GM23338 (cell line): ENCODE measurements at regions not wholly inside any gene's neighbourhood (a gene's known extent, or its start where the extent isn't known, plus 50 kb on each side); places are given as distances from the start of the nearest gene placed in this dataset.

Experiments used
- ATAC-seq: fragments of 200-7000 bp; cut with Tn5 transposase; 3 replicates; pipeline ENCODE4 v1.9.1; 2020
- DNase-seq: peaks from one replicate; pipeline ENCODE4 v3.0.0-alpha.2; 2015; ENCODE audit warnings: low spot score
- H2AFZ ChIP-seq: fragments of 200-600 bp; sonication (generic); 2 replicates; pipeline ENCODE4 v1.8.0; 2016; ENCODE audit warnings: antibody characterized with exemption, mild to moderate bottlenecking, moderate library complexity
- H3F3A ChIP-seq: fragments of 200-600 bp; sonication (generic); replicated peaks from 2 replicates; pipeline ENCODE4 v1.8.0; 2017; ENCODE audit warnings: antibody characterized with exemption, mixed run types, low read depth
- H3K27ac ChIP-seq: fragments of 200-600 bp; sonication (generic); 2 replicates; pipeline ENCODE4 v1.6.1; 2016; ENCODE audit warnings: low read depth
- H3K27me3 ChIP-seq: fragments of 200-600 bp; sonication (generic); 2 replicates; pipeline ENCODE4 v1.8.0; 2016; ENCODE audit warnings: mild to moderate bottlenecking, mixed run types, moderate library complexity; ENCODE audit not compliant: insufficient read depth
- H3K36me3 ChIP-seq: fragments of 200-600 bp; sonication (generic); 2 replicates; pipeline ENCODE4 v1.8.0; 2016; ENCODE audit warnings: mild to moderate bottlenecking; ENCODE audit not compliant: insufficient read depth
- H3K4me1 ChIP-seq: fragments of 200-600 bp; sonication (generic); 2 replicates; pipeline ENCODE4 v1.8.0; 2016; ENCODE audit warnings: mild to moderate bottlenecking, moderate library complexity; ENCODE audit not compliant: insufficient read depth
- H3K4me2 ChIP-seq: fragments of 200-600 bp; sonication (generic); 2 replicates; pipeline ENCODE4 v1.7.1; 2017; ENCODE audit warnings: mixed run types
- H3K4me3 ChIP-seq: fragments of 200-600 bp; sonication (generic); 2 replicates; pipeline ENCODE4 v1.6.1; 2016; ENCODE audit warnings: mixed run types
- H3K79me2 ChIP-seq: fragments of 200-600 bp; sonication (generic); replicated peaks from 2 replicates; pipeline ENCODE4 v1.8.0; 2017; ENCODE audit warnings: mild to moderate bottlenecking; ENCODE audit not compliant: insufficient read depth
- H3K9me2 ChIP-seq: fragments of 200-600 bp; sonication (generic); 2 replicates; pipeline ENCODE4 v1.8.0; 2017; ENCODE audit not compliant: insufficient read depth
- H4K20me1 ChIP-seq: fragments of 200-600 bp; sonication (generic); replicated peaks from 2 replicates; pipeline ENCODE4 v1.8.0; 2017; ENCODE audit warnings: mild to moderate bottlenecking; ENCODE audit not compliant: insufficient read depth
- H3K27ac Mint-ChIP-seq: 2 replicates; pipeline ENCODE4 v1.8.0; 2020; ENCODE audit warnings: inconsistent platforms, mild to moderate bottlenecking, moderate library complexity, mixed read lengths
- H3K27me3 Mint-ChIP-seq: 3 replicates; pipeline ENCODE4 v1.8.0; 2022; ENCODE audit warnings: low read depth, mild to moderate bottlenecking, moderate library complexity, mixed read lengths, inconsistent platforms; ENCODE audit not compliant: insufficient read depth, poor library complexity
- H3K36me3 Mint-ChIP-seq: 3 replicates; pipeline ENCODE4 v1.8.0; 2021; ENCODE audit warnings: low read depth, mild to moderate bottlenecking, inconsistent platforms, moderate library complexity, mixed read lengths
- H3K4me1 Mint-ChIP-seq: 3 replicates; pipeline ENCODE4 v1.8.0; 2020; ENCODE audit warnings: mild to moderate bottlenecking, inconsistent platforms, mixed read lengths
- H3K4me3 Mint-ChIP-seq: 3 replicates; pipeline ENCODE4 v1.8.0; 2021; ENCODE audit warnings: moderate library complexity, mild to moderate bottlenecking, inconsistent platforms, mixed read lengths
- H3K9me3 Mint-ChIP-seq: 3 replicates; pipeline ENCODE4 v1.8.0; 2020; ENCODE audit warnings: moderate library complexity, mild to moderate bottlenecking, inconsistent platforms, mixed read lengths
- CREB1 ChIP-seq: fragments of 250-450 bp; sonication (Bioruptor Pico); IDR thresholded peaks from 2 replicates; pipeline ENCODE4 v1.5.0; 2020; ENCODE audit warnings: low read depth, mild to moderate bottlenecking, moderate library complexity
- CTCF ChIP-seq, 2 experiments: fragments of 200-600 bp in 1 of 2; sonication (generic) in 1 of 2; conservative IDR thresholded peaks; 2 replicates each; pipeline versions ENCODE4 v1.5.1 to v1.6.1; 2016 to 2017; ENCODE audit warnings: antibody characterized with exemption in 2 of 2, low read depth in 2 of 2, mild to moderate bottlenecking in 2 of 2, moderate library complexity in 1 of 2
- ETS1 ChIP-seq: IDR thresholded peaks from 2 replicates; pipeline ENCODE4 v1.6.1; 2016; ENCODE audit warnings: antibody characterized with exemption
- EZH2 ChIP-seq: fragments of 200-600 bp; sonication (generic); IDR thresholded peaks from one replicate; pipeline ENCODE4 v1.8.0; 2017; ENCODE audit warnings: antibody characterized with exemption, mild to moderate bottlenecking, low read depth; ENCODE audit not compliant: unreplicated experiment
- EZH2phosphoT487 ChIP-seq: fragments of 200-600 bp; sonication (generic); IDR thresholded peaks from one replicate; pipeline ENCODE4 v1.8.1; 2018; ENCODE audit warnings: antibody characterized with exemption; ENCODE audit not compliant: unreplicated experiment
- JUNB ChIP-seq: IDR thresholded peaks from one replicate; pipeline ENCODE4 v1.6.1; 2016; ENCODE audit warnings: antibody characterized with exemption; ENCODE audit not compliant: unreplicated experiment
- STAT1 ChIP-seq: IDR thresholded peaks from one replicate; pipeline ENCODE4 v1.6.1; 2016; ENCODE audit warnings: antibody characterized with exemption; ENCODE audit not compliant: unreplicated experiment
- ZNF331 ChIP-seq: fragments of 250-450 bp; sonication (Bioruptor Pico); IDR thresholded peaks from 2 replicates; pipeline ENCODE4 v1.5.0; 2020; ENCODE audit warnings: low read depth, mild to moderate bottlenecking, moderate library complexity
- ZNF462 ChIP-seq: fragments of 250-450 bp; sonication (Bioruptor Pico); IDR thresholded peaks from 2 replicates; pipeline ENCODE4 v1.5.0; 2020; ENCODE audit warnings: mild to moderate bottlenecking, moderate library complexity

DNA sequence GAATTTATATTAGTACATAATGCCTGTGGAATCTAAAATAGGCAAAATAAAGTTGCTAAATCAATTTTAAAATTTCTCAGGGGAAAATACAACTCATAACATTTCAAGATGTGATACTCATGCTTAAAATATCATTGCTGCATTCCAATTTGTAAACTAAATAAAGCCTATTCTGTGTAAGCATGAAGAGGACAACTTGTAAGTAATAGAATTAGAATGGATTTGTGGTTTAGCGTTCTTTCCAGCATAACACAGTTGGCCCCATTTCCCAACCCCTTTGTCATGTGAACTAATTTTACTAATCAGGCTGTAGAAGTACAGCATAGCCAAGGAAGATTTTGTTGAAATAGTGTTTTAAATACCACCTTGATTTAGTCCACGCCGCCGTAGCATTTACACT, 437.2 kb downstream of the SI start:
- H3K36me3 Mint-ChIP-seq, result no peaks in the 10 kb centered on the region
- Histone ChIP-seq H3K4me1 (peaks cover 6% of the 10 kb centered on the region; the same call in 1 of the 2 replicates), H3K79me2 (no peaks in the 10 kb centered on the region), H3K36me3 (no peaks in the 10 kb centered on the region), H3K4me2 (no peak overlapping the region), H3K27ac (no peak overlapping the region), H3K9me2 (no peaks in the 10 kb centered on the region), H4K20me1 (no peaks in the 10 kb centered on the region), H3F3A (no peaks in the 10 kb centered on the region), H2AFZ (peak overlapping the region; percentile 6; the same call in 1 of the 2 replicates), H3K27me3 (no peaks in the 10 kb centered on the region), H3K4me3 (no peak overlapping the region)
- no peak for TF ChIP-seq ZNF331
- no peak for TF ChIP-seq EZH2
- H3K9me3 Mint-ChIP-seq, result no peaks in the 10 kb centered on the region; the same call in 2 of the 3 replicates
- H3K4me3 Mint-ChIP-seq, result no peak overlapping the region
- H3K27ac Mint-ChIP-seq, result no peak overlapping the region
- no peaks in the 10 kb centered on the region for H3K27me3 Mint-ChIP-seq
- ATAC-seq (no peak), DNase-seq (no peak)
- peaks cover 5% of the 10 kb centered on the region; the same call in 2 of the 3 replicates for H3K4me1 Mint-ChIP-seq

DNA sequence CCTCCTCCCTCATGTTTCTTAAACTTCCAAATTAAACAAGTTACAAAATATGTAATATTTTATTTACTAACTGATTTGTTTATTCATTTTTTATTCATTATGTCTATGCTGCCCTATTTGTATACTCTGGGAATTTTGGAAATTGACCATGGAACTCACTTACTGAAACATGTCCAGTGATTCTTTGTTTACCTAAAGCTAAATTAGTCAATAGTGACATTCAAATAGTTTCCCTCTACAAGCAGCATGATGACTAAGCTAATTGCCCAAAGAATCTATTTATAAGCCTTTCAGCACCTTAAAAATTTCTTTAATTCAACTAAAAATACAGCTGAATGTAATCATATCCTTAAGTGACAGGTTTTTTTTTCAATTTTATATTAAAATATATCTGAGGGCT, 437.7 kb downstream of the SI start:
- Histone ChIP-seq H3K27ac (no peak overlapping the region), H3K79me2 (no peaks in the 10 kb centered on the region), H3K4me3 (no peak overlapping the region), H3K27me3 (no peaks in the 10 kb centered on the region), H2AFZ (no peak overlapping the region), H4K20me1 (no peaks in the 10 kb centered on the region), H3K4me2 (no peak overlapping the region), H3F3A (no peaks in the 10 kb centered on the region), H3K4me1 (peaks cover 6% of the 10 kb centered on the region; the same call in 1 of the 2 replicates), H3K9me2 (no peaks in the 10 kb centered on the region), H3K36me3 (no peaks in the 10 kb centered on the region)
- Mint-ChIP-seq H3K27ac (no peak overlapping the region), H3K4me3 (no peak overlapping the region), H3K9me3 (no peaks in the 10 kb centered on the region; the same call in 2 of the 3 replicates), H3K4me1 (peaks cover 5% of the 10 kb centered on the region; the same call in 2 of the 3 replicates), H3K36me3 (no peaks in the 10 kb centered on the region), H3K27me3 (no peaks in the 10 kb centered on the region)
- ATAC-seq, result no peak
- no peak for DNase-seq
- TF ChIP-seq ZNF462 (no peak), STAT1 (no peak), JUNB (no peak), CTCF (conservative IDR thresholded peaks at IDR 0.05; ENCODE audit: low read depth in 2 of 2) (no peak), ETS1 (no peak), ZNF331 (no peak), CREB1 (no peak), EZH2phosphoT487 (no peak)
